Sigmoid colon (tissue), 4 donors: ENCODE measurements at regions not wholly inside any gene's neighbourhood (a gene's known extent, or its start where the extent isn't known, plus 50 kb on each side); places are given as distances from the start of the nearest gene placed in this dataset.

Experiments
- CTCF ChIP-seq, 4 experiments: fragments of 450-650 bp in 3 of 4; fragments of 200-600 bp in 1 of 4; IDR thresholded peaks; one replicate each; pipeline ENCODE4 v1.5.1; 2016 to 2019; ENCODE audit warnings: antibody characterized with exemption in 4 of 4, mild to moderate bottlenecking in 3 of 4, moderate library complexity in 2 of 4
- EP300 ChIP-seq, 4 donors: sonication (generic); formaldehyde crosslinking; IDR thresholded peaks; one replicate each; pipeline ENCODE4 v1.6.1; 2017; ENCODE audit warnings: antibody characterized with exemption in 4 of 4

GRCh38 chr19:5234412-5234811, 106.2 kb downstream of the PTPRS start:
- no peak for TF ChIP-seq EP300 (IDR thresholded peaks at IDR 0.05)
- TF ChIP-seq CTCF (IDR thresholded peaks at IDR 0.05), result no peak
